Mesodermal cell (in vitro differentiated cells): ENCODE measurements at regions not wholly inside any gene's neighbourhood (a gene's known extent, or its start where the extent isn't known, plus 50 kb on each side); places are given as distances from the start of the nearest gene placed in this dataset.

Experiments used
- H3K27ac ChIP-seq: 2 replicates; pipeline ENCODE4 v1.7.0; 2013; ENCODE audit warnings: mild to moderate bottlenecking, low read depth, low read length, moderate library complexity; ENCODE audit not compliant: severe bottlenecking
- H3K36me3 ChIP-seq: 2 replicates; pipeline ENCODE4 v1.7.1; 2013; ENCODE audit warnings: mild to moderate bottlenecking, low read length, moderate library complexity; ENCODE audit not compliant: control insufficient read depth, insufficient read depth
- H3K4me1 ChIP-seq: one replicate; pipeline ENCODE4 v1.7.1; 2013; ENCODE audit warnings: mild to moderate bottlenecking, low read length; ENCODE audit not compliant: insufficient read depth, control insufficient read depth, poor library complexity, severe bottlenecking
- H3K4me3 ChIP-seq: 2 replicates; pipeline ENCODE4 v1.7.0; 2013; ENCODE audit warnings: low read length, control low read depth, mild to moderate bottlenecking; ENCODE audit not compliant: insufficient read depth, poor library complexity, severe bottlenecking; ENCODE audit errors: extremely low read depth
- H3K9me3 ChIP-seq: 2 replicates; pipeline ENCODE4 v1.7.1; 2013; ENCODE audit warnings: mild to moderate bottlenecking, low read length, moderate library complexity; ENCODE audit not compliant: control insufficient read depth
- WGBS, 2 experiments: methylation state at CpG; one replicate each; pipeline ENCODE4 v1.1.5; 2013; ENCODE audit warnings: missing lambda C conversion rate in 2 of 2; ENCODE audit not compliant: insufficient coverage in 2 of 2; 5-methylcytosine and 5-hydroxymethylcytosine counted together

GRCh38 chr20:22412977-22413868, 171.1 kb downstream of the FOXA2 start:
- WGBS, 2 experiments: 83 to 90% methylated on average over 2 to 9 of the region's 14 CpGs
- H3K27ac ChIP-seq: no peak overlapping the region
- H3K4me1 ChIP-seq: no peaks in the 10 kb centered on the region
- H3K9me3 ChIP-seq: no peaks in the 10 kb centered on the region
- H3K36me3 ChIP-seq: no peaks in the 10 kb centered on the region
- H3K4me3 ChIP-seq: no peak overlapping the region

DNA sequence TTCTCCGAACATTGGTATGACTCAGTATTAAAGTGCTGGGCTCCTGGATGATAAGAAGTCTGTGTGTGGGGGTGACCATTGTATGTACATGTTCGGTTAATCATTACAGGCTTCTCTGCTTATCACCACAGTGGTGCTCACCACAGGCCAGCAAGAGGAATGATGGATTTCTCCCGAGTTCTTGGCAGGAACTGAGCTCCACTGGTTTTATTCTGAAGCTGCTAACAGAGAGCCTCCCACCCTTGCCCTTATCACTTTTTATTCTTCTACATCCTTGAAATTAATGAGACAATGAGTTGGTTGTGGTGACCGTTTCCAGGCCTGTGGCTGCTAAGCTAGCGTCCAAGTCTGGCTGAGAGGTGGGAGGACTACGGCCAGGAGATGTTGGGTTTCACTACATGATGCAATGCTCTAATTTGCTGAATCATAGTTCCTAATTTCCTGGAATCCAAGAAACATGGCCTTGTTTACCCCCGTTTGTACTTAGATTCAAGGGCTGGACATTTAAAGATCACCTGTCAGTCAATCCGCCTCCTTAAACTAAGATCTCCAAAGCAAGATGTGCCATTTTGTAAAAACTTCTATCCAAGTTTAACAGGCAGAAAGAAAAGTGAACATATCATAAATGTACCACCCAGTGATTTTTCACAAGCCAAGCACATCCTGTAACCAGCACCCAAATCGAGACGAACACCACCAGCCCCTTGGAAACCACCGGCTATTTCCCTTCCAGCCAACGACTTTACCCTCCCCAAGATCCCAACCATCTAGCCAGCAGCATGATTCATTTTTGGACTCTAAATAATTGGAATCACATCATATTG, 172.5 kb downstream of the FOXA2 start:
- WGBS, 2 experiments: 91 to 94% methylated on average over 7 to 9 of the region's 12 CpGs
- Histone ChIP-seq H3K36me3 (no peaks in the 10 kb centered on the region), H3K27ac (no peak overlapping the region), H3K4me3 (no peak overlapping the region), H3K4me1 (no peaks in the 10 kb centered on the region), H3K9me3 (no peaks in the 10 kb centered on the region)

GRCh38 chr20:22411286-22411626, 173.1 kb downstream of the FOXA2 start:
- Histone ChIP-seq H3K9me3 (no peaks in the 10 kb centered on the region), H3K4me3 (no peak overlapping the region), H3K27ac (no peak overlapping the region), H3K36me3 (no peaks in the 10 kb centered on the region), H3K4me1 (no peaks in the 10 kb centered on the region)
- no CpG with 5 or more reads among the region's 1 CpG for WGBS, 2 experiments

- Histone ChIP-seq H3K4me3 (no peak overlapping the region), H3K4me1 (no peaks in the 10 kb centered on the region), H3K36me3 (no peaks in the 10 kb centered on the region), H3K27ac (no peak overlapping the region), H3K9me3 (no peaks in the 10 kb centered on the region)
- no CpG with 5 or more reads among the region's 4 CpGs for WGBS, 2 experiments
These were observed 173.7 kb downstream of the FOXA2 start for GRCh38 chr20:22410556-22411130.

DNA sequence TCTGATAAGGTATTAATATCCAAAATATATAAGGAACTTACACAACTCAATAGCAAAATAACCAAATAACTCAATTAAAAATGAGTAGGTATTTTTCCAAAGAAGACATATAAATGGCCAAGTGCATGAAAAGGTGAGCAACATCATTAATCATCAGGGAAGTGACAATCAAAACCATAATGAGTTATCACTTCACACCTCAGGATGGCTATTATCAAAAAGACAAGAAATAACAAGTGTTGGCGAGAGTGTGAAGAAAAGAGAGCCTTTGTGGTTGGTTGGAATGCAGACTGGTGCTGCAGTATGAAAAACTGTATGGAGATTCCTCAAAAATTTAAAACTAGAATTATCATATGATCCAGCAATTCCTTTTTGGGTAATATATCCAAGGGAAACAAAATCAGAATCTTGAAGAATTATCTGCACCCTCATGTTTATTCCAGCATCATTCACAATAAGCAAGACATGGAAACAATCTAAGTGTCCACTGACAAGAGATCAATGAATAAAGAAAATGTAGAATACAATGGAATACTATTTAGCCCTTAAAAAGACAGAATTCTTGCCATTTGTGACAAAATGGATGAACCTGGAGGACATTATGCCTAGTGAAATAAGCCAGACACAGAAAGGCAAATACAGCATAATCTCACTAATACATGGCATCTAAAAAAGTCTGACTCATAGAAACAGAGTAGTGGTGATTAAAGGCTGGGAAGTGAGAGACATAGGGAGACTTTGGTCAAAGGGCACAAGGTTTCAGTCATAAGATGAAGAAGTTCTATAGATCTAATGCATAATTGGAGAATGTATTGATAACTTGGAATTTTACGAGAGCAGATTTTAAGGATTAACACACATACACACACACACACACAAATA, 175.6 kb downstream of the FOXA2 start:
- no peak overlapping the region for H3K4me3 ChIP-seq
- WGBS, 2 experiments: no CpG with 5 or more reads among the region's 2 CpGs
- H3K4me1 ChIP-seq: peaks cover 4% of the 10 kb centered on the region
- no peaks in the 10 kb centered on the region for H3K36me3 ChIP-seq
- H3K9me3 ChIP-seq: no peaks in the 10 kb centered on the region
- no peak overlapping the region for H3K27ac ChIP-seq

- H3K4me3 ChIP-seq: no peak overlapping the region
- H3K27ac ChIP-seq: no peak overlapping the region
- H3K9me3 ChIP-seq: no peaks in the 10 kb centered on the region
- H3K36me3 ChIP-seq: no peaks in the 10 kb centered on the region
- 82 to 100% methylated on average over 1 of the region's 7 CpGs for WGBS, 2 experiments
- H3K4me1 ChIP-seq: peaks cover 5% of the 10 kb centered on the region
These were observed 176.9 kb downstream of the FOXA2 start for GRCh38 chr20:22407237-22408193.

GRCh38 chr20:22404419-22405170, 179.8 kb downstream of the FOXA2 start:
- H3K9me3 ChIP-seq: no peaks in the 10 kb centered on the region
- H3K27ac ChIP-seq: no peak overlapping the region
- H3K4me3 ChIP-seq: no peak overlapping the region
- no peaks in the 10 kb centered on the region for H3K36me3 ChIP-seq
- 77 to 79% methylated on average over 5 of the region's 7 CpGs for WGBS, 2 experiments
- peaks cover 5% of the 10 kb centered on the region for H3K4me1 ChIP-seq

DNA sequence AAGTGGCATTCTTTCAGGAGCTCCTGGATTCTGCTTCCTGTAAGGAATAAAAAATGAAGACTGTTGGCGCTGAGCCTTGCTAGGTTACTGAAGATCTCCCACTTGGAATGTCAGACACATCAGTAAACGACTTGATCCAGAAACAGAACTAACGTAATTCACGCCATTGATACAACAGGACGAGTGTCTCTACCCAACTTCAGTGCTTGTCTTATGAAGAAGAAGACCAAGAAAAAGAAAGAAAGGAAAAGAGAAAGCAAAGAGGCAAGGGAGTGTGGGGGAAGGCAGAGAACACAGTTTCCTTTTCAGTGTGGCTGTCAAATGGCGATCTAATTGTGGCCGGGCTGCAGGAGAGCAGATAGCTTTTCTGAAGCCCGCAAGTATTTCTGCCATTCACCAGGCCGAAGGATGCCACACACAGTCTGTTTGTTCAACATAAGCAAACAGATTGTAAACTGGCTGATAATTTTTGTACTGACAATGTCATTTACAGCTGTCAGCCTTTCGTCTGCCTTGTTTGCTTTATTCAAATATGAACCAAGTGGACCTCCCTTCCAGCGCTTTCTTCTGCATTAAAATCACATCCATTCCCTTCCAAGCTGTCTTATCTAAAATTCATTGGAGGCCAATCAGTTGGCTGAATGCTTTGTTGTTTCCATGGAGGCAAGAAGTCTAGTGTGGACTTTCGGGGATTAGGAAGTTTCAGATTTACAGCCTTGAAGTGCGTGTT, 180.6 kb downstream of the FOXA2 start:
- peak overlapping the region; percentile 16 for H3K27ac ChIP-seq

More for the DNA sequence above, 180.6 kb downstream of the FOXA2 start:
- H3K4me1 ChIP-seq: peaks cover 5% of the 10 kb centered on the region
- H3K9me3 ChIP-seq: no peaks in the 10 kb centered on the region
- 50 to 54% methylated on average over 7 to 11 of the region's 13 CpGs for WGBS, 2 experiments
- no peaks in the 10 kb centered on the region for H3K36me3 ChIP-seq
- H3K4me3 ChIP-seq: no peak overlapping the region
